ENCODE measurements at regions not wholly inside any gene's neighbourhood (a gene's known extent, or its start where the extent isn't known, plus 50 kb on each side); places are given as distances from the start of the nearest gene placed in this dataset.

- Mint-ChIP-seq H3K27me3 (no peaks in the 10 kb centered on the region), H3K36me3 (ENCODE audit: low read depth) (no peaks in the 10 kb centered on the region), H3K9me3 (no peaks in the 10 kb centered on the region), H3K4me3 (no peak overlapping the region), H3K4me1 (no peaks in the 10 kb centered on the region), H3K27ac (no peak overlapping the region)
- intact Hi-C loops (cut with micrococcal nuclease) = no loop called here
- DNase-seq = no peak
Observed at GRCh38 chr22:27476318-27476717, 325.2 kb downstream of the MN1 start.

- H3K27ac Mint-ChIP-seq = no peak overlapping the region
- intact Hi-C loops (cut with micrococcal nuclease) = no loop called here
- no peaks in the 10 kb centered on the region for H3K9me3 Mint-ChIP-seq
- H3K4me3 Mint-ChIP-seq = no peak overlapping the region
- H3K27me3 Mint-ChIP-seq = no peaks in the 10 kb centered on the region
- no peaks in the 10 kb centered on the region for H3K36me3 Mint-ChIP-seq (ENCODE audit: low read depth)
- no peaks in the 10 kb centered on the region for H3K4me1 Mint-ChIP-seq
- DNase-seq = no peak
Observed at GRCh38 chr22:27476729-27477128, 324.8 kb downstream of the MN1 start.

GRCh38 chr22:27477171-27477570, 324.4 kb downstream of the MN1 start:
- Mint-ChIP-seq H3K27me3 (no peaks in the 10 kb centered on the region), H3K27ac (no peak overlapping the region), H3K4me1 (no peaks in the 10 kb centered on the region), H3K4me3 (no peak overlapping the region), H3K9me3 (no peaks in the 10 kb centered on the region), H3K36me3 (ENCODE audit: low read depth) (no peaks in the 10 kb centered on the region)
- no peak for DNase-seq
- intact Hi-C loops (cut with micrococcal nuclease) = no loop called here

- DNase-seq = no peak
- intact Hi-C loops (cut with micrococcal nuclease) = no loop called here
- H3K4me3 Mint-ChIP-seq = no peak overlapping the region
- H3K4me1 Mint-ChIP-seq = no peaks in the 10 kb centered on the region
- no peaks in the 10 kb centered on the region for H3K36me3 Mint-ChIP-seq (ENCODE audit: low read depth)
- no peaks in the 10 kb centered on the region for H3K27me3 Mint-ChIP-seq
- H3K27ac Mint-ChIP-seq = no peak overlapping the region
- H3K9me3 Mint-ChIP-seq = no peaks in the 10 kb centered on the region
Observed at GRCh38 chr22:27480487-27480886, 321.1 kb downstream of the MN1 start.

DNA sequence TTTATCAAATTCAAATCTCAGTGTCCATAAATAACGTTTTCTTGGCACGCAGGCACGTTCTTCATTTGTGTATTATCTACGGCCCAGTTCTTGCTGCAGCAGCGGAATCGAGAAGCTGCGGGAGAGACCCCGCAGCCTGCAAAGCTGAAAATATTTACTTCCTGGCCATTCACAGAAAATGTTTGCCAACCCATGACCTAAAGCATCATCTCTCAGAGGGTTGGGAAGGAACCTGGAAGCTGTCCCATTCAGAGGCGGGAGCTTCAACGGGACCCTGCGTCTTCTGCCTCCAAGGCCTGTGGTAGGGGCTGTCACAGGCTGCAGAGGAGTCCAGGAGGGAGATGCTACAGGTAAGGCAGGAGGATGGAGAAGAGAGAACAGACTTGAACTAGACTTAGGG, 319.2 kb downstream of the MN1 start:
- Mint-ChIP-seq H3K36me3 (ENCODE audit: low read depth) (no peaks in the 10 kb centered on the region), H3K9me3 (no peaks in the 10 kb centered on the region), H3K27me3 (no peaks in the 10 kb centered on the region), H3K27ac (no peak overlapping the region), H3K4me3 (no peak overlapping the region), H3K4me1 (no peaks in the 10 kb centered on the region)
- DNase-seq = no peak
- intact Hi-C loops (cut with micrococcal nuclease) = no loop called here

- intact Hi-C loops (cut with micrococcal nuclease) = no loop called here
- no peak overlapping the region for H3K27ac Mint-ChIP-seq
- DNase-seq = no peak
- no peaks in the 10 kb centered on the region for H3K9me3 Mint-ChIP-seq
- H3K36me3 Mint-ChIP-seq (ENCODE audit: low read depth) = no peaks in the 10 kb centered on the region
- H3K27me3 Mint-ChIP-seq = no peaks in the 10 kb centered on the region
- H3K4me3 Mint-ChIP-seq = no peak overlapping the region
- H3K4me1 Mint-ChIP-seq = no peaks in the 10 kb centered on the region
Observed at GRCh38 chr22:27483095-27483785, 318.3 kb downstream of the MN1 start.

- no peak overlapping the region for H3K27ac Mint-ChIP-seq
- no peak for DNase-seq
- no peaks in the 10 kb centered on the region for H3K36me3 Mint-ChIP-seq (ENCODE audit: low read depth)
- intact Hi-C loops (cut with micrococcal nuclease) = no loop called here
- no peaks in the 10 kb centered on the region for H3K9me3 Mint-ChIP-seq
- no peak overlapping the region for H3K4me3 Mint-ChIP-seq
- H3K4me1 Mint-ChIP-seq = no peaks in the 10 kb centered on the region
- no peaks in the 10 kb centered on the region for H3K27me3 Mint-ChIP-seq
Observed at GRCh38 chr22:27485842-27486241, 315.7 kb downstream of the MN1 start.

- no peak for DNase-seq
- Mint-ChIP-seq H3K36me3 (ENCODE audit: low read depth) (no peaks in the 10 kb centered on the region), H3K4me1 (no peaks in the 10 kb centered on the region), H3K27me3 (no peaks in the 10 kb centered on the region), H3K4me3 (no peak overlapping the region), H3K27ac (no peak overlapping the region), H3K9me3 (peaks cover 14% of the 10 kb centered on the region)
- intact Hi-C loops (cut with micrococcal nuclease) = no loop called here
Observed at GRCh38 chr22:27487600-27488452, 313.7 kb downstream of the MN1 start.

- peaks cover 16% of the 10 kb centered on the region for H3K9me3 Mint-ChIP-seq
- intact Hi-C loops (cut with micrococcal nuclease) = no loop called here
- H3K4me1 Mint-ChIP-seq = no peaks in the 10 kb centered on the region
- H3K27me3 Mint-ChIP-seq = no peaks in the 10 kb centered on the region
- H3K27ac Mint-ChIP-seq = no peak overlapping the region
- no peak overlapping the region for H3K4me3 Mint-ChIP-seq
- H3K36me3 Mint-ChIP-seq (ENCODE audit: low read depth) = no peaks in the 10 kb centered on the region
- DNase-seq = no peak
Observed at GRCh38 chr22:27488456-27489177, 312.9 kb downstream of the MN1 start.

DNA sequence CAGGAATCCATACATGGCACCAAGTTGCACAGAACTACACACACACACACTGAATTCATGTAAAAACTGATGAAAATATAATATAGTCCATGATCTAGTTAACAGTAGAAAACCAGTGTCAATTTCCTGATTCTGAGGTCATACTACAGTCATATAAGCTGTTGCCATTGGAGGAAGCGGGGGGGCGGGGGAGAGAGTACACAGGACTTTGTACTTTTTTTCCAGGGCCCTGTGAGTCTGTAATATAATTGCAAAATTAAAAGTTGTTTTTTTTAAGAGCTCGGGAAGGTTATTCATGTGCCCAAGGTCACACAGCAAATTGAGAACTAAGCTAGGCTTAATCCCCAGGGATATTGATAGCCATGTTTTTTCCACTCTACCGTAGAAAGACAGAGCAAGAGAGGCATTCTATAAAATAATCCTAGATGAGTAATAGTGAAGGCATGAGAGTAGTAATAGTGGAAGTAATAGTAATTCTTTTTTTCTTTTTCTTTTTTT, 312.3 kb downstream of the MN1 start:
- H3K4me3 Mint-ChIP-seq = no peak overlapping the region
- no peak overlapping the region for H3K27ac Mint-ChIP-seq
- H3K4me1 Mint-ChIP-seq = no peaks in the 10 kb centered on the region
- intact Hi-C loops (cut with micrococcal nuclease) = no loop called here
- peaks cover 16% of the 10 kb centered on the region for H3K9me3 Mint-ChIP-seq
- no peak for DNase-seq
- H3K36me3 Mint-ChIP-seq (ENCODE audit: low read depth) = no peaks in the 10 kb centered on the region
- no peaks in the 10 kb centered on the region for H3K27me3 Mint-ChIP-seq

- H3K27ac Mint-ChIP-seq = no peak overlapping the region
- H3K27me3 Mint-ChIP-seq = no peaks in the 10 kb centered on the region
- H3K36me3 Mint-ChIP-seq (ENCODE audit: low read depth) = no peaks in the 10 kb centered on the region
- no peak overlapping the region for H3K4me3 Mint-ChIP-seq
- no peak for DNase-seq
- intact Hi-C loops (cut with micrococcal nuclease) = no loop called here
- peaks cover 16% of the 10 kb centered on the region for H3K9me3 Mint-ChIP-seq
- H3K4me1 Mint-ChIP-seq = no peaks in the 10 kb centered on the region
Observed at GRCh38 chr22:27490080-27490479, 311.5 kb downstream of the MN1 start.

DNA sequence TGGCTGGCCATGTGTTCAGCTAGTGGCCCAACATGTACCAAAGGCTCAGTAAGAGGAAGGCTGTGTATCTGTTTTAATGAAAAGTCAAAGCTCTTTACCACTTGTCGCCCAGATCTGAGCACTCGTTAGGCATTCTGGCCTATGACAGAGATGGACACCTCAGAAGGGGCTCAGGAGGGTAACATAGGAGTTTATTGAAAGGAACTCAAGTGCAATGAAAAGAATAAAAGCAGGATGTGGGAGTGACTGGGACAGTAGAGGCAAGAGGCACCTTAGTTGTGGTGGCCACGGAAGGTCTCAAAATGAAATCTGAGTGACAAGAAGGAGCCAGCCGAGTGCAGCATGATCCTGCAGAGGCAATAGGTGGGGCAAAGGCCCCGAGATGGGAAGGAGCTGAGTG, 309.7 kb downstream of the MN1 start:
- H3K4me3 Mint-ChIP-seq = no peak overlapping the region
- intact Hi-C loops (cut with micrococcal nuclease) = no loop called here
- H3K4me1 Mint-ChIP-seq = no peaks in the 10 kb centered on the region
- peaks cover 16% of the 10 kb centered on the region for H3K9me3 Mint-ChIP-seq
- no peaks in the 10 kb centered on the region for H3K27me3 Mint-ChIP-seq
- H3K36me3 Mint-ChIP-seq (ENCODE audit: low read depth) = no peaks in the 10 kb centered on the region
- no peak overlapping the region for H3K27ac Mint-ChIP-seq
- no peak for DNase-seq

DNA sequence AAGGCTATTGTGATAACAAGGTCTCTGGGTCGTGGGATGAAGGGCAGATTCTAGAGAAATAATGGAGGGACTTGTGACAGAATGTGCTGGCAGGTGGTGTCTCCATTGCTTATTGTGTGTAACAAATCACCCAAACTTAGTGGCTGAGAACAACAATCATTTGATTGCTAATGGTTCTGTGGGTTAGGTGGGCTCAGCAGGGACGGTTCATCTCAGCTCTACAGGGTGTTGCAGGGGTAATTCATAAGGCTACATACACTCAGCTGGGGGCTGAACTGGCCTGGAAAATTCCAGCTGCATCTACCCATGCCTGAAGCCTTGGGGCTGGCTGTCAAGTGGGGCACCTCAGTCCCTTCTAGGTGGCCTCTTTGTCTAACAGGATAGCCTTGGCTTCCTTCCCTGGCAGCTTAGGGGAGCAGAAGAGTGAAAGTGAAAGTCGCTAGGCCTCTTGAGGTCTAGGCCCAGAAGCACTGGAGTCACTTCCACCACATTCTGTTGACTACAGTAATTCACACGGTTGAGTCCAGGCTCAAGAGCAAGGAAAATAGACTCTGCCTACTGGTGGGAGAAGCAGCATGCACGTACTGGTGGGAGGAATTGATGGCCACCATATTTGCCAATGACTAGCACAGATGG, 308.9 kb downstream of the MN1 start:
- Mint-ChIP-seq H3K4me1 (no peaks in the 10 kb centered on the region), H3K27me3 (no peaks in the 10 kb centered on the region), H3K4me3 (no peak overlapping the region), H3K27ac (no peak overlapping the region), H3K36me3 (ENCODE audit: low read depth) (no peaks in the 10 kb centered on the region), H3K9me3 (peaks cover 16% of the 10 kb centered on the region)
- intact Hi-C loops (cut with micrococcal nuclease) = no loop called here
- no peak for DNase-seq

DNA sequence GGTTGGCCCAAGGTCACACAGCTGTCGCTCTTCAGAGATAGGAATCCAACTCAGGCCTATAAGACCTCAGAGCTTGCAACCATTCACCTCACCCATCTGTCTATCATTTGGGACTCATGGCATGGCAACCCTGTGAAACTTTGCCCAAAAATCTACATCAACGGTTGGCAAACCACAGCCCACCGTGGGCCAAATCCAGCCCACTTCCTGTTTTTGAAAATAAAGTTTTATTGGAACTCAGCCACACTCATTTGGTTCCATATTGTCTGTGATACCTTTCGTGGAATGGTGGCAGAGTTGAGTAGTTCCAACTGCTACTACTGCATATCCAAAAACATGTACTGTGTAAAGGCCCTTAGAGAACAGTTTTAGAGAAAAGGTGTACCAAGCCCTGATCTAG, 307.8 kb downstream of the MN1 start:
- DNase-seq = no peak
- Mint-ChIP-seq H3K36me3 (ENCODE audit: low read depth) (no peaks in the 10 kb centered on the region), H3K27me3 (no peaks in the 10 kb centered on the region), H3K4me1 (no peaks in the 10 kb centered on the region), H3K4me3 (no peak overlapping the region), H3K9me3 (peaks cover 16% of the 10 kb centered on the region), H3K27ac (no peak overlapping the region)
- intact Hi-C loops (cut with micrococcal nuclease) = no loop called here

Measured in activated CD4-positive, alpha-beta T cell treated with anti-CD3 and anti-CD28 coated beads, Interleukin-2, amount 10 ng/mL, durations not matched to agents 24 days and 14 days (primary cell).